HTR-8/SVneo (cell line): ENCODE measurements at regions not wholly inside any gene's neighbourhood (a gene's known extent, or its start where the extent isn't known, plus 50 kb on each side); places are given as distances from the start of the nearest gene placed in this dataset.
"Not testable (repeated sequence)": the region's sequence is repeated elsewhere in the genome, so short reads cannot be mapped to it uniquely, and the experiment has no call there.

ENCODE experiments used
- DNase-seq: peaks from one replicate; pipeline ENCODE4 v3.0.0; 2011; ENCODE audit warnings: low spot score, mixed read lengths; ENCODE audit not compliant: insufficient read length
- FAIRE-seq: peaks from 2 replicates; lab custom pipeline; 2011; peaks lifted over from hg19 to GRCh38; lab: Jason Lieb, UNC

GRCh38 chr3:194935632-194936470, 250.2 kb downstream of the FAM43A start:
- no peak for FAIRE-seq
- DNase-seq, result no peak

- FAIRE-seq, result no peak
- DNase-seq, result no peak
Measured at GRCh38 chr3:194936659-194937058, 251.0 kb downstream of the FAM43A start.

GRCh38 chr3:194937144-194937543, 251.5 kb downstream of the FAM43A start:
- no peak for FAIRE-seq
- DNase-seq, result no peak

- DNase-seq (no peak), FAIRE-seq (no peak)
Measured at GRCh38 chr3:194937882-194938321, 252.2 kb downstream of the FAM43A start.

- DNase-seq, result no peak
- FAIRE-seq, result no peak
Measured at GRCh38 chr3:194938845-194939531, 253.3 kb downstream of the FAM43A start.

GRCh38 chr3:194939532-194939909, 253.8 kb downstream of the FAM43A start:
- DNase-seq (no peak), FAIRE-seq (no peak)

- FAIRE-seq, result no peak
- no peak for DNase-seq
Measured at GRCh38 chr3:194939949-194940770, 254.5 kb downstream of the FAM43A start.

GRCh38 chr3:194941360-194941955, 255.8 kb downstream of the FAM43A start:
- FAIRE-seq, result no peak

GRCh38 chr3:194941956-194942511, 256.4 kb downstream of the FAM43A start:
- FAIRE-seq (no peak), DNase-seq (no peak)

More at GRCh38 chr3:194941360-194941955, 255.8 kb downstream of the FAM43A start:
- no peak for DNase-seq

- no peak for DNase-seq
- FAIRE-seq, result no peak
Measured at GRCh38 chr3:194944526-194944925, 258.8 kb downstream of the FAM43A start.

GRCh38 chr3:194945508-194945907, 259.8 kb downstream of the FAM43A start:
- FAIRE-seq (no peak), DNase-seq (no peak)

- no peak for FAIRE-seq
- DNase-seq, result no peak
Measured at GRCh38 chr3:194946091-194946490, 260.4 kb downstream of the FAM43A start.

GRCh38 chr3:194949592-194949991, 263.9 kb downstream of the FAM43A start:
- FAIRE-seq (no peak), DNase-seq (no peak)

GRCh38 chr3:194950906-194951628, 265.4 kb downstream of the FAM43A start:
- no peak for DNase-seq
- no peak for FAIRE-seq

GRCh38 chr3:194951629-194951920, 265.9 kb downstream of the FAM43A start:
- DNase-seq, FAIRE-seq: not testable (repeated sequence)

GRCh38 chr3:194951931-194952582, 266.4 kb downstream of the FAM43A start:
- no peak for FAIRE-seq
- no peak for DNase-seq

- DNase-seq (no peak), FAIRE-seq (no peak)
Measured at GRCh38 chr3:194952841-194953241, 267.2 kb downstream of the FAM43A start.

GRCh38 chr3:194953291-194953690, 267.6 kb downstream of the FAM43A start:
- DNase-seq (no peak), FAIRE-seq (no peak)

- FAIRE-seq, result no peak
- DNase-seq, result no peak
Measured at GRCh38 chr3:194955546-194955945, 269.9 kb downstream of the FAM43A start.
